Vagina (tissue), 2 donors: ENCODE measurements at regions not wholly inside any gene's neighbourhood (a gene's known extent, or its start where the extent isn't known, plus 50 kb on each side); places are given as distances from the start of the nearest gene placed in this dataset.

ENCODE experiments used
- CTCF ChIP-seq, 3 experiments: fragments of 450-650 bp in 2 of 3; fragments of 200-600 bp in 1 of 3; sonication (generic) in 1 of 3; IDR thresholded peaks; one replicate each; pipeline ENCODE4 v1.5.1; 2017 to 2019; ENCODE audit warnings: antibody characterized with exemption in 3 of 3, mild to moderate bottlenecking in 2 of 3, moderate library complexity in 2 of 3
- POLR2A ChIP-seq, 2 donors: fragments of 450-650 bp; IDR thresholded peaks; one replicate each; pipeline ENCODE4 v1.6.1; 2017; ENCODE audit warnings: antibody characterized with exemption in 2 of 2, mild to moderate bottlenecking in 2 of 2, moderate library complexity in 2 of 2
- POLR2AphosphoS5 ChIP-seq, 2 donors: sonication (generic); formaldehyde crosslinking; IDR thresholded peaks; one replicate each; pipeline ENCODE4 v1.9.0; 2017; ENCODE audit warnings: antibody characterized with exemption in 2 of 2, mild to moderate bottlenecking in 2 of 2, low read depth in 1 of 2; ENCODE audit not compliant: insufficient read depth in 1 of 2

GRCh38 chr4:18403327-18403726, 381.8 kb upstream of the LCORL start:
- no peak for TF ChIP-seq CTCF (IDR thresholded peaks at IDR 0.05)
- no peak for TF ChIP-seq POLR2A (IDR thresholded peaks at IDR 0.05)
- TF ChIP-seq POLR2AphosphoS5 (IDR thresholded peaks at IDR 0.05; ENCODE audit: insufficient read depth in 1 of 2, low read depth in 1 of 2): no peak
